Lung (tissue), 11 donors: ENCODE measurements at regions not wholly inside any gene's neighbourhood (a gene's known extent, or its start where the extent isn't known, plus 50 kb on each side); places are given as distances from the start of the nearest gene placed in this dataset.

Experiments used
- ATAC-seq: fragments of 200-7000 bp; cut with Tn5 transposase; one replicate; pipeline ENCODE4 v1.9.1; 2020; ENCODE audit warnings: moderate number of reproducible peaks; ENCODE audit not compliant: insufficient read depth, low FRiP score
- DNase-seq, 3 donors: peaks; one replicate each; pipeline ENCODE4 v3.0.0-alpha.2; 2013 to 2017
- H3K27ac ChIP-seq, 2 donors: one replicate each; pipeline ENCODE4 v1.5.1; 2013; ENCODE audit warnings: mild to moderate bottlenecking in 2 of 2, moderate library complexity in 2 of 2, control low read depth in 1 of 2, inconsistent platforms in 1 of 2, low read depth in 1 of 2, low read length in 1 of 2
- H3K27me3 ChIP-seq, 3 donors: one replicate each; pipeline ENCODE4 v1.5.1; 2013; ENCODE audit warnings: low read length in 2 of 3; ENCODE audit not compliant: control insufficient read depth in 3 of 3, insufficient read depth in 3 of 3
- H3K36me3 ChIP-seq, 4 donors: one replicate each; pipeline ENCODE4 v1.5.1; 2013; ENCODE audit warnings: low read length in 4 of 4, mild to moderate bottlenecking in 1 of 4, moderate library complexity in 1 of 4; ENCODE audit not compliant: control insufficient read depth in 4 of 4, insufficient read depth in 4 of 4
- H3K4me1 ChIP-seq, 5 donors: one replicate each; pipeline ENCODE4 v1.5.1; 2013; ENCODE audit warnings: low read length in 5 of 5, mild to moderate bottlenecking in 2 of 5, moderate library complexity in 1 of 5; ENCODE audit not compliant: control insufficient read depth in 5 of 5, insufficient read depth in 5 of 5
- H3K4me3 ChIP-seq: one replicate; pipeline ENCODE4 v1.5.1; 2013; ENCODE audit warnings: mild to moderate bottlenecking, control low read depth, moderate library complexity
- H3K9ac ChIP-seq, 2 donors: one replicate each; pipeline ENCODE4 v1.5.1; 2013; ENCODE audit warnings: low read length in 2 of 2, control low read depth in 1 of 2; ENCODE audit not compliant: insufficient read depth in 1 of 2
- H3K9me3 ChIP-seq, 4 donors: one replicate each; pipeline ENCODE4 v1.5.1; 2013; ENCODE audit warnings: low read length in 3 of 4, mild to moderate bottlenecking in 1 of 4, moderate library complexity in 1 of 4; ENCODE audit not compliant: control insufficient read depth in 4 of 4, insufficient read depth in 3 of 4
- WGBS, 2 donors: extraction: QIAGEN DNeasy Blood & Tissue Kit; methylation state at CpG; one replicate each; pipeline ENCODE4 v1.1.7; 2013; 5-methylcytosine and 5-hydroxymethylcytosine counted together
- TF ChIP-seq, protein P1 (sequence below): IDR thresholded peaks from 2 replicates; pipeline ENCODE4 v1.5.1; 2012; ENCODE audit warnings: mild to moderate bottlenecking; ENCODE audit errors: control extremely low read depth, extremely low read depth
- donor health status: control.
- donor health status: control.
- donor health status: Bipolar disorder and iron deficiency.
- donor health status: healthy.
- donor health status: DM: yes; HTN: yes; CAD: no.

DNA sequence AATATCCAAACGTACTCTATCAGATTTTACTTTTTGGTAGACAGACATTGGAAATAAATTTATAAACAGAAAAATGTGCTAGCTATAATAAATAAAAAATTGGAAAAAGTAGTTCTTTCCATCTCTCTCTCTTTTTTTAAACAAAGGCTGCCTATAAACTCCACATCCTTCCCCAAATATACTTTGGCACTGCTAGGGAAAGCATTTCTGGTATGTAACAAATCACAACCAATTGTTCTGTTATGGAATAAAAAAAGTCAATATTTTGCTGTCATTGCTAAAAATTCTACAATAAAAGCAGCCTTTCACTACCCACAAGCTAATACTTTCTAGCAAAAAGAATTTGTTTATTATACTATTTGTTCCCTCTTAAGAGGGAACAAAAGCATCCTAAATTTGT lies 169.2 kb upstream of the TARS1 start:
- no peaks in the 10 kb centered on the region for H3K36me3 ChIP-seq
- ATAC-seq (no peak), DNase-seq (no peak)
- 78 to 79% methylated on average over 1 of the region's 1 CpG for WGBS, 2 donors
- no peaks in the 10 kb centered on the region for H3K9me3 ChIP-seq
- TF ChIP-seq, protein P1, sequence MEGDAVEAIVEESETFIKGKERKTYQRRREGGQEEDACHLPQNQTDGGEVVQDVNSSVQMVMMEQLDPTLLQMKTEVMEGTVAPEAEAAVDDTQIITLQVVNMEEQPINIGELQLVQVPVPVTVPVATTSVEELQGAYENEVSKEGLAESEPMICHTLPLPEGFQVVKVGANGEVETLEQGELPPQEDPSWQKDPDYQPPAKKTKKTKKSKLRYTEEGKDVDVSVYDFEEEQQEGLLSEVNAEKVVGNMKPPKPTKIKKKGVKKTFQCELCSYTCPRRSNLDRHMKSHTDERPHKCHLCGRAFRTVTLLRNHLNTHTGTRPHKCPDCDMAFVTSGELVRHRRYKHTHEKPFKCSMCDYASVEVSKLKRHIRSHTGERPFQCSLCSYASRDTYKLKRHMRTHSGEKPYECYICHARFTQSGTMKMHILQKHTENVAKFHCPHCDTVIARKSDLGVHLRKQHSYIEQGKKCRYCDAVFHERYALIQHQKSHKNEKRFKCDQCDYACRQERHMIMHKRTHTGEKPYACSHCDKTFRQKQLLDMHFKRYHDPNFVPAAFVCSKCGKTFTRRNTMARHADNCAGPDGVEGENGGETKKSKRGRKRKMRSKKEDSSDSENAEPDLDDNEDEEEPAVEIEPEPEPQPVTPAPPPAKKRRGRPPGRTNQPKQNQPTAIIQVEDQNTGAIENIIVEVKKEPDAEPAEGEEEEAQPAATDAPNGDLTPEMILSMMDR: no peak
- no peak overlapping the region for H3K9ac ChIP-seq
- peaks cover 0 to 10% (median 1%) of the 10 kb centered on the region in 5 donors for H3K4me1 ChIP-seq
- H3K4me3 ChIP-seq: no peak overlapping the region
- peaks cover 0 to 3% (median 0%) of the 10 kb centered on the region in 3 donors for H3K27me3 ChIP-seq
- no peak overlapping the region for H3K27ac ChIP-seq

DNA sequence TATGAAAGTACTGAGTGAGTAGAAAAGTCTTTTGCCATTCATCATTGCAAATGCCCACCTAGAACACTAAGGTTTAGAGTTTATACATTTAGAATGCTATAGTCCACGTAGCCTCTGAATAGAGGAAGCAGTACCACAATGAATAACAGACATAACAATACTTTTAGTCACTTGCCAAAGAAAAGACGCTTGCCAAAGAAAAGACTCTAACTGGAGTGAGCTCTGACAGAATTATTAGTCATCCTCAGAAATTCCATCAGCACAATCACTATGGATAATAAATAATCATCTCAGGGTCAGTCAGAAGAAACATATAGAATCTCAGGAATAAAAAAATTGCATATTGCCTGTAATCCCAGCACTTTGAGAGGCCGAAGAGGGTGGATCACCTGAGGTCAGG lies 168.5 kb upstream of the TARS1 start:
- Histone ChIP-seq H3K4me1 (peaks cover 0 to 17% (median 5%) of the 10 kb centered on the region in 5 donors), H3K36me3 (no peaks in the 10 kb centered on the region), H3K9me3 (no peaks in the 10 kb centered on the region), H3K9ac (no peak overlapping the region), H3K27me3 (peaks cover 0 to 3% (median 0%) of the 10 kb centered on the region in 3 donors), H3K27ac (no peak overlapping the region), H3K4me3 (no peak overlapping the region)
- DNase-seq: no peak
- 69 to 78% methylated on average over 3 of the region's 3 CpGs for WGBS, 2 donors
- no peak for ATAC-seq
- TF ChIP-seq, protein P1: no peak

DNA sequence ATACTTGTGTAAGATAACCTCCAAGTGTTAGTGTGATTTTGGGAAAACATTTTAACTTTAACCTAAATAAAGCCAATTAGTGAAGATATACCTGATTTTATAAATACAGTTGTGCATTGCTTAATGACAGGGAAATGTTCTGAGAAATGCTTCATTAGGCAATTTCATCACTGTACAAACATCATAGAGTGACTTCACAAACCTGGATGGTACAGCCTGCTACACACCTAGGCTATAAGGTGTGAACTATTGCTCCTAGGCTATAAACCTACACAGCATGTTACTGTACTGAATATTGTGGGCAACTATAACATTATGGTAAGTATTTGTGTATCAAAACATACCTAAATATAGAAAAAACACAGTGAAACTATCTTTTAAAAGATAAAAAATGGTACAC lies 166.8 kb upstream of the TARS1 start:
- Histone ChIP-seq H3K36me3 (no peaks in the 10 kb centered on the region), H3K4me3 (no peak overlapping the region), H3K4me1 (peaks cover 0 to 25% (median 7%) of the 10 kb centered on the region in 5 donors), H3K27me3 (peaks cover 0 to 3% (median 0%) of the 10 kb centered on the region in 3 donors), H3K27ac (no peak overlapping the region), H3K9me3 (no peaks in the 10 kb centered on the region), H3K9ac (no peak overlapping the region)
- TF ChIP-seq, protein P1: no peak
- DNase-seq (no peak), ATAC-seq (no peak)

DNA sequence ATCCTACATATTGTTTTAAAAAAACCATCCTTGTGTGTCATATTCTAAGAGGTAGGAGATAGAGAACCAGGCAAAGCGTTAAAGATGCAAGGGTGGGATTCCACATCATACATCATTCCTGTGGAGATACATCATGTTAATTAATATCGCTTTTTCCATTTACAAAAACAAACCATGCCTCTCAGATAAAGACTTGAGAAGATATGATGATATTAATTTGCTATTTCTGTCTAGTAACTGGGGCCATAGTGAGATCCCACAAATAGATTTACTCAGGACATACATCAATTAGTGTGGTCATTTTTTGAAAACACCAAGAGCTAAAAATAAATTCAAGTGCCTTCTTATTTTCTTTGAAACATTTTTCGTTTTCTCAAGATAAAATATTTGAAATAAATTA lies 165.4 kb upstream of the TARS1 start:
- no peaks in the 10 kb centered on the region for H3K36me3 ChIP-seq
- 60 to 80% methylated on average over 3 of the region's 3 CpGs for WGBS, 2 donors
- H3K4me1 ChIP-seq: peaks cover 0 to 25% (median 7%) of the 10 kb centered on the region in 5 donors
- ATAC-seq (no peak), DNase-seq (no peak)
- H3K9ac ChIP-seq: no peak overlapping the region
- no peaks in the 10 kb centered on the region for H3K27me3 ChIP-seq
- H3K27ac ChIP-seq: no peak overlapping the region
- TF ChIP-seq, protein P1: no peak
- no peak overlapping the region for H3K4me3 ChIP-seq
- H3K9me3 ChIP-seq: no peaks in the 10 kb centered on the region
